GM12891 (cell line): ENCODE measurements at regions not wholly inside any gene's neighbourhood (a gene's known extent, or its start where the extent isn't known, plus 50 kb on each side); places are given as distances from the start of the nearest gene placed in this dataset.

Experiments
- POLR2A ChIP-seq: IDR thresholded peaks from 2 replicates; pipeline ENCODE4 v1.6.1; 2011; ENCODE audit warnings: low read depth, low read length, control low read depth
- POLR2AphosphoS5 ChIP-seq: IDR thresholded peaks from 2 replicates; pipeline ENCODE4 v1.6.1; 2011; ENCODE audit warnings: low read depth, low read length, control low read depth
- POU2F2 ChIP-seq: IDR thresholded peaks from 2 replicates; pipeline ENCODE4 v1.6.1; 2011; ENCODE audit warnings: low read depth, mild to moderate bottlenecking, control low read depth, low read length, moderate library complexity
- TAF1 ChIP-seq: IDR thresholded peaks from 2 replicates; pipeline ENCODE4 v1.6.1; 2011; ENCODE audit warnings: low read depth, low read length, control low read depth

GRCh38 chr11:70769106-70769505 is 370.8 kb downstream of the CTTN start:
- TF ChIP-seq POLR2A (no peak), POLR2AphosphoS5 (no peak), TAF1 (no peak), POU2F2 (no peak)
